Testis (tissue), 2 donors: ENCODE measurements at regions not wholly inside any gene's neighbourhood (a gene's known extent, or its start where the extent isn't known, plus 50 kb on each side); places are given as distances from the start of the nearest gene placed in this dataset.
"Not testable (repeated sequence)": the region's sequence is repeated elsewhere in the genome, so short reads cannot be mapped to it uniquely, and the experiment has no call there.

Experiments
- POLR2A ChIP-seq: fragments of 450-650 bp; IDR thresholded peaks from one replicate; pipeline ENCODE4 v1.6.1; 2017; ENCODE audit warnings: antibody characterized with exemption, mild to moderate bottlenecking, moderate library complexity
- TF ChIP-seq, protein P1 (sequence below), 3 experiments: fragments of 450-650 bp in 2 of 3; fragments of 200-600 bp in 1 of 3; sonication (generic) in 1 of 3; IDR thresholded peaks; one replicate each; pipeline ENCODE4 v1.5.1; 2016 to 2019; ENCODE audit warnings: antibody characterized with exemption in 3 of 3, mild to moderate bottlenecking in 2 of 3, moderate library complexity in 1 of 3

DNA sequence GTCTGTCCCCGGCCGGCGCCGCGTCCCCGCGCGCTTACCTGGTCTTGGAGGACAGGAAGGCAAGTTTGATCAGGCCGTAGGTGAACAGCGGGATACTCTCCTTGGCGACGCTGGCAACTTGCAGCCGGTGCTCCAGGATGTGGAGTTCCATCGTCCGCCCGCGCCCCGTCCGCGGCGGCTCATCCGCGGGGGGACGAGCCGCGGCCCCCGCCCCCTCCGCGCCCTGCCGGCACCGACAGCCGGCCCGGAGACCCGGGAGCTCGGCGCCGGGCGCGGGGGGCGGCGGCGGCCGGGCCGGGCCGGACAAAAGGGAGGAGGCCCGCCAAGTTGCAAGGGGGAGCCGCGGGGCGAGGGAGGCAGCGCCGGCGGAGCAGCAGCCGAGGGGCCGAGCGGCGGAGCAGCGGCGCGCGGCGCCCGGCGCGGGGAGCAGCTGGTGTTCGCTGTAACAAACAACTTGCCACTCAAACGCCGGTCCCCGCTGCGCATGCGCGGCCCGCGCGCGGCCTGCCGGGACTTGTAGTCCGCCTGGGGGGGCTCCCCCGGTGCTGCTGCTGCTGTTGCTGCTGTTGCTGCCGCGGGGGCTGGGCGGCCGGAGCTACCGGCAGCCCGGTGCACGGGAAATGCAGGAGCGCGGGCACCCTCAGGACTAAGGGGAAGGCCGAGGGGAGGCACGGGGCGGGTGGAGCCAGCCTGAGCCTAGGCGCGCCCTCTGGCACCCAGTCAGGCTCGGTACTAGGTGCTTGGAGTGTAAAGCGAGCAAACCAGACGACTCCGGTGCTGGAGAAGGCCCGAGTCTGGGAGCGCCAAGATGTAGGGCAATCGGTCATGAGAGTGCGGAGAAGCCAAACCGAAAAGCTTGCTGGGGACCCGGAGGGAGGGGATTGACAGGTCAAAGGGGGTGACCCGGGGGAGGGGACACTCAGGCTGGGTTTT, 145.1 kb downstream of the GTF2IRD2B start:
- not testable (repeated sequence) for TF ChIP-seq POLR2A
- TF ChIP-seq, protein P1, sequence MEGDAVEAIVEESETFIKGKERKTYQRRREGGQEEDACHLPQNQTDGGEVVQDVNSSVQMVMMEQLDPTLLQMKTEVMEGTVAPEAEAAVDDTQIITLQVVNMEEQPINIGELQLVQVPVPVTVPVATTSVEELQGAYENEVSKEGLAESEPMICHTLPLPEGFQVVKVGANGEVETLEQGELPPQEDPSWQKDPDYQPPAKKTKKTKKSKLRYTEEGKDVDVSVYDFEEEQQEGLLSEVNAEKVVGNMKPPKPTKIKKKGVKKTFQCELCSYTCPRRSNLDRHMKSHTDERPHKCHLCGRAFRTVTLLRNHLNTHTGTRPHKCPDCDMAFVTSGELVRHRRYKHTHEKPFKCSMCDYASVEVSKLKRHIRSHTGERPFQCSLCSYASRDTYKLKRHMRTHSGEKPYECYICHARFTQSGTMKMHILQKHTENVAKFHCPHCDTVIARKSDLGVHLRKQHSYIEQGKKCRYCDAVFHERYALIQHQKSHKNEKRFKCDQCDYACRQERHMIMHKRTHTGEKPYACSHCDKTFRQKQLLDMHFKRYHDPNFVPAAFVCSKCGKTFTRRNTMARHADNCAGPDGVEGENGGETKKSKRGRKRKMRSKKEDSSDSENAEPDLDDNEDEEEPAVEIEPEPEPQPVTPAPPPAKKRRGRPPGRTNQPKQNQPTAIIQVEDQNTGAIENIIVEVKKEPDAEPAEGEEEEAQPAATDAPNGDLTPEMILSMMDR (IDR thresholded peaks at IDR 0.05): not testable (repeated sequence)
